ENCODE measurements at regions not wholly inside any gene's neighbourhood (a gene's known extent, or its start where the extent isn't known, plus 50 kb on each side); places are given as distances from the start of the nearest gene placed in this dataset.
A peak's percentile ranks its signal among the peaks of the same experiment; 100 is the strongest.
"Not testable (repeated sequence)": the region's sequence is repeated elsewhere in the genome, so short reads cannot be mapped to it uniquely, and the experiment has no call there.

DNA sequence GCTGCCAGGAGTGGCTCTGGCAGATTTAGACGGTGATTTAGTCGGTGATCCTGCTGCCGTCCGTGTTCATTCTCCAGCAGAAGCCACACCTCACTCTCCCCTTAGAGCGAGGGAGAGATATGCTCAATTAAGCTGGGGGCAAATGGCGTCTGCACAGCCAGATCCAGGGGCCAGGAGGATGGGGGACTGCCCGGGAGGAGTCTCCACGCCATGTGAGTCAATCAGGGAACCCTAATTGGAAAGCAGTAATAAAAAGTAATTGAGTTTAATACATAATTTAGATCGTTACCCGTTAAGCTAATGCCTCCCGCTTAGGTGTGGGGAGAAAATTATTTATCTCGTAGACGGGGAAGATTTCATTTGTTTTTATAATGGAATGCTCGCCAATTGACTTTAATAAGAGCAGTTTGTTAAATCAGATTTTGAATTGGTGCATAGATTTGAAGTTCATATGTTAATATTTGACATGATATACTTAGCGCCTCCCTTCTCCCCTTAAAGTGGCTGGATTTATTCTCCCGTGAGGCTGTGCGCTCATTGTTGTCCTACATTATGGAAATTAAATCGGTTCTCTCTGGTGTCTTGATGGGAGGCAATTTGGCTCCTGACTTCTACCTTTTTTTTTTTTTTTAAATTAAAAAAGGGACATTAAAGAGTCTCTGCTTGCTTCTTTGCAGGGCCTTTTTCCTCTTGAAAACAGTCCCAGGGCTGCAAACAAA is 104.9 kb upstream of the C14orf180 start:
- Mint-ChIP-seq H3K27ac (no peak overlapping the region), H3K36me3 (ENCODE audit: low read depth) (no peaks in the 10 kb centered on the region), H3K4me1 (ENCODE audit: low read depth) (no peaks in the 10 kb centered on the region), H3K27me3 (ENCODE audit: low read depth) (no peaks in the 10 kb centered on the region), H3K9me3 (no peaks in the 10 kb centered on the region), H3K4me3 (no peak overlapping the region)

DNA sequence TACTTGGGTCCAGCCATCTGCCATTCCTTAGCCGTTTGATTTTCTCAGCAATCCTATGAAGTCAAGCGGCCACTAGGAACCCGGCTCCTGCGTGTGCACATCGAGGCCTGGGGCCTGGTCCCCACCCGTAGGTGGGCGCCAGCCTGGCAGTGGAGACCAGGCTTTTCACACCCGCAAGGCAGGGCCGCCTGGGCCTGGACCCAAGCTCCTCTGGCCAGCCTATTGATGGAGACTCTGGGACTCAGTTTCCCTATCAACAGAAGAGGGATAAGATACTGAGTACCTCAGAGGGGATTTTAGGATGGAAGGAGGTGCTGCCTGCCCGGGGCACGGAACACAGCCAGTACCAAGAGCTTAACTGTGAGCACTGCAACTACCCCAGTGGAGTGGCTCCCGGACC is 104.3 kb upstream of the C14orf180 start:
- no peaks in the 10 kb centered on the region for H3K36me3 Mint-ChIP-seq (ENCODE audit: low read depth)
- no peak overlapping the region for H3K4me3 Mint-ChIP-seq
- no peaks in the 10 kb centered on the region for H3K9me3 Mint-ChIP-seq
- no peaks in the 10 kb centered on the region for H3K4me1 Mint-ChIP-seq (ENCODE audit: low read depth)
- no peak overlapping the region for H3K27ac Mint-ChIP-seq
- H3K27me3 Mint-ChIP-seq (ENCODE audit: low read depth), result no peaks in the 10 kb centered on the region

DNA sequence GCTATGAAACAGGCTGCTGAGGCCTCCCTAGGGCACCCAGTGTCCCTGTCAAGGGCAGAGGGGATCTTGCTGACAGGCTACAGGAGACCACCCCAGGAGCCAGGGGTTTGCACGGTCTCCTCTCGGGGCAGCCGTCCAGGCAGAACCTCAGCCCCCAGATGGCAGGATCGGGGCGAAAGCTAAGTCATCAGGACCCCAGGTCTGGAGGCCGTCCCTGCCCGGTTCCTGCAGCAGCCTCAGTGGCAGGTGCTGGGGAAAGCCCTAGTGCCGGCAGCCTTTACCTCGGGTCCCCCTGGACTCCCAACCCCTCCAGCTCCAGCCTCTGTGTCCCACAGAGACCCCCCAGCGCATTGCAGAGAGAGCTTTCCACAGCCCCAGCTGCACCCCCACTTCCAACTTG is 103.8 kb upstream of the C14orf180 start:
- Mint-ChIP-seq H3K9me3 (no peaks in the 10 kb centered on the region), H3K36me3 (ENCODE audit: low read depth) (no peaks in the 10 kb centered on the region), H3K27ac (no peak overlapping the region), H3K4me3 (no peak overlapping the region), H3K4me1 (ENCODE audit: low read depth) (no peaks in the 10 kb centered on the region), H3K27me3 (ENCODE audit: low read depth) (no peaks in the 10 kb centered on the region)

DNA sequence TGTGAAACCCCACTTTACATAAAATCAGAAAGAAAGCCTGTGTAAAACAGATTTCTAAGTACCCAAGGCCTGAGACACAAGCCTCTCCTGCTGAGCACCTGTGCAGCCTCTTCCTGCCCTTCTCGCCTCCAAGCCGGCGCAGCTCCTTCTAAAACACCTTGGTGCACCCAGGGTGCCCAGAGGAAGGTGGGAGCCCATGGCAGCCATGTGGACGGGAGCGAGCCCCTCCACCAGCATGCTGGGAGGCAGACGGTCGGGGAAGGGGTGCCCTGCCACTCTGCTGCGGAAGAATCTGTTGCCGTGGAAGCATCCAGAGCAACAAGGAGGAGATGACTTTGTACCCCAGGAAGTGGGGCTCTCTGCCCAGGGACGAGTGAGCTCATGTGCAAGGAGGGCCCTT is 103.1 kb upstream of the C14orf180 start:
- Mint-ChIP-seq H3K27ac (no peak overlapping the region), H3K36me3 (ENCODE audit: low read depth) (no peaks in the 10 kb centered on the region), H3K27me3 (ENCODE audit: low read depth) (no peaks in the 10 kb centered on the region), H3K4me3 (no peak overlapping the region), H3K9me3 (no peaks in the 10 kb centered on the region), H3K4me1 (ENCODE audit: low read depth) (no peaks in the 10 kb centered on the region)

DNA sequence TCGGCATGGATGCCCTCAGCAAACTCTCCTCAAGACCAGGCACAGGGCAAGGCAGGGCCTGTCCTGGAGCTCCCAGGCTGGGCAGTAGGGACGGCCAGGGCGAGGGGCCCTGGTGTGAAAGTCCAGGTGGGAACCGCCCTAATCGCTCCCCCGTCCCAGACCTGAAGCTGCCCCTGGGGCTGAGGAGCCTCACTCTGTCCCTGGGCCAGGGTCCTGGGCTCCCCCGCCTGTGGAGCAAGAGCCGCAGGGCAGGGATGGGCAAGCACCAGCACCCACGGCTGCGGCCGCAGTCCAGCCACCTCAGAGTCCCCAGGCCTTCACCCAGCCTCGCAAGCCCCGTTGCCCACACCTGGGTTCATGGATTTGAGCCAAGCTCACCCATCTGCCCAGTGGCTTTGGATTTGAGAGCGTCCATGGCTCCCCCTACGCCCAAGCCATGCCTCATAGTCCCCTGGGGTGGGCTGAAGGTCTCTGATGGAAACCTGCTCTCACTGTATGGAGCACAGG is 102.4 kb upstream of the C14orf180 start:
- peaks cover 6% of the 10 kb centered on the region for H3K9me3 Mint-ChIP-seq
- no peaks in the 10 kb centered on the region for H3K27me3 Mint-ChIP-seq (ENCODE audit: low read depth)
- H3K4me1 Mint-ChIP-seq (ENCODE audit: low read depth), result no peaks in the 10 kb centered on the region

DNA sequence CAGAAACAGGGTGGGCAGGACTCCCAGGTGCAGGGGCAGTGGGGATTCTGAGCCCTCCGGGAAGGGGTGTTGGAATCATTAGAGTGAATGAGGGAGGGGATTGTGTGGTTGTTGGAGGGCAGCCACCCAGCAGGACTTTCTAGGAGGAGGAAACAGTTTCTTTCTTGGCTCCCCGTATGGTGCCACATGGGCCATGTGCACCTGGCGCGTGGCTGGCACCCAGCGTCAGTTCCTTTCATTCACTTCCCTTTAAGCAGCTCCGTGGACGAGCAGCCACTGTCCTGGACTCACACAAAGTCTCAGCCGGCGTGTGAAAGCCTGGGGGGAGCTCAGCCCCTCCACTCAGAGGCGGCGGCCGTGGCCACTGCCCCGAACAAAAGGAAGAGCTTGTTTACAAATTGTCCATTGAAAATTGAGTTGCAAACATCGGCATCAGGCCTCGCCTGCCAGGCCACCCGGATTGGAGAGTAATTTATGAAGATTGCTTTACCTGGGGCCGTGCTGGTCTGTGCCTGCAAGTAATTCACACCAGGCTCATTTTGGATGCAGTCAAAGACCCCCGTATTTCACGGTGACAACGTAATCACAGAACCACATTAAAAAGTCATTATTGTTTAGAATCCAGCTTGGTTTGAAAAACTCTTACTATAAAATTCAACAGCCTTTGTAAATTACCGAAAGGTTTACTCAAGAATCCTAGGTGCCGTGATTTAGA is 101.7 kb upstream of the C14orf180 start:
- Mint-ChIP-seq H3K4me1 (ENCODE audit: low read depth) (no peaks in the 10 kb centered on the region), H3K9me3 (peaks cover 7% of the 10 kb centered on the region), H3K27me3 (ENCODE audit: low read depth) (no peaks in the 10 kb centered on the region), H3K27ac (no peak overlapping the region), H3K4me3 (no peak overlapping the region), H3K36me3 (ENCODE audit: low read depth) (no peaks in the 10 kb centered on the region)

More for the DNA sequence above, 102.4 kb upstream of the C14orf180 start:
- no peaks in the 10 kb centered on the region for H3K36me3 Mint-ChIP-seq (ENCODE audit: low read depth)
- no peak overlapping the region for H3K4me3 Mint-ChIP-seq
- no peak overlapping the region for H3K27ac Mint-ChIP-seq

DNA sequence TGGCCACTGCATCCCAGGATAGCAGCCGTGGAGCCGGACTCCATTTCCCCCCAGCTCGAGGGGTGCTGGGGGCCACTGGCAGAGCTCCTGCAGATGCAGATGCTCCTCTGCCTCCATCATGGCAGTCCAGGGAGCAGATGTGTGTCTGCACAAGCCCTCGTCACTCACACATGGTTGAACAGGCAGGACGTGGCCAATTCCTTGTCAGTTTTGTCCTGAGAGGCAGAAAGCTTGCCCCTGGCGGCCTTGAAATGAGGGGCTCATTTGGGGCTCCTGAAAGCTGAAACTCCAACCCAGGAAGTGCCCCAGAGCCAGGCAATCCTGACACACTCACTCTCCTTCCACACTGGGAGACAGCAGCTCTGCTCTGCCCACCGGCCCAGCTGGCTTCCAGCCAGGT is 100.9 kb upstream of the C14orf180 start:
- peaks cover 14% of the 10 kb centered on the region for H3K9me3 Mint-ChIP-seq
- H3K27me3 Mint-ChIP-seq (ENCODE audit: low read depth), result no peaks in the 10 kb centered on the region
- H3K27ac Mint-ChIP-seq, result no peak overlapping the region
- no peak overlapping the region for H3K4me3 Mint-ChIP-seq
- H3K4me1 Mint-ChIP-seq (ENCODE audit: low read depth), result no peaks in the 10 kb centered on the region
- no peaks in the 10 kb centered on the region for H3K36me3 Mint-ChIP-seq (ENCODE audit: low read depth)

DNA sequence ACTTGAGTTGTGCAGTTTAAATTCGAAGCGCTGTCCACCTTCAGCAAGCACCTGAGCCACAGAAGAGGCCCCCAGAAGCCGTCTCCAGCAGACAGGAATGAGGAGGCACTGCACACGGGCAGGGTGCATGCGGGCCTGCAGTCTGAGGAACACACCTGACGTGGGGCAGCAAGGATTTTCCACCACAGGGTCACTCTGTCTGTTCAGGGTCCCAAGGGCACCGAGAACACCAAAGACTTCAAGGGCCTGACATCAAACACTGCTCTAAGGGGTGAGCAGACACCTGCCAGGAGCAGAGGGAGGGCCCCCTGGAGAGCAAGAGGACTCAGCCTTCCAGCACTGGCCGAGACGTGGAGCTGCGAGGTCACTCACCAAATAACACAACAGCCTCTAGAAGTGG is 99.7 kb upstream of the C14orf180 start:
- H3K27me3 Mint-ChIP-seq (ENCODE audit: low read depth), result peaks cover 3% of the 10 kb centered on the region

DNA sequence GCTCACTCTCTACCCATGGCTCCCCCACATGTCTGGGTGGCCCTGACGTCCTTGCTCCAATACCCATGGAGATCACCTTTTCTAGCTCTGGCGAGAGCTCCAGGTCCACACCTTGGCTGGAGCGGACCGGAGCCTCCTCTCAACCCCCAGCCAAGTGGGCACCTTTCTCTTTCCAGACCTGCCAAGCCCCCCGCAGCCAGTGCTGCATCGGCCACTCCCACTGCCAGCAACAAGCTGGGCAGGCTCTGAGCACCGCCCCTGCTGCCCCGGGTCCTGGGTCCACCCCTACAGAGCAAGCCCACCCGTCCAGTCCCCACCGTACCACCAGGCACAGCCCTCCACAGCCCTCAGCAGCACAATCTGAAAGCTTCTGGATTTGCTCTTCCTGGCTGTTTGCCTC is 98.2 kb upstream of the C14orf180 start:
- H3K27me3 Mint-ChIP-seq (ENCODE audit: low read depth), result peaks cover 3% of the 10 kb centered on the region
- H3K27ac Mint-ChIP-seq, result no peak overlapping the region
- H3K36me3 Mint-ChIP-seq (ENCODE audit: low read depth), result no peaks in the 10 kb centered on the region
- H3K4me3 Mint-ChIP-seq, result no peak overlapping the region
- no peaks in the 10 kb centered on the region for H3K4me1 Mint-ChIP-seq (ENCODE audit: low read depth)
- H3K9me3 Mint-ChIP-seq, result peaks cover 14% of the 10 kb centered on the region

More for the DNA sequence above, 99.7 kb upstream of the C14orf180 start:
- H3K4me3 Mint-ChIP-seq, result no peak overlapping the region
- H3K36me3 Mint-ChIP-seq (ENCODE audit: low read depth), result no peaks in the 10 kb centered on the region
- H3K27ac Mint-ChIP-seq, result no peak overlapping the region
- peaks cover 14% of the 10 kb centered on the region for H3K9me3 Mint-ChIP-seq
- no peaks in the 10 kb centered on the region for H3K4me1 Mint-ChIP-seq (ENCODE audit: low read depth)

DNA sequence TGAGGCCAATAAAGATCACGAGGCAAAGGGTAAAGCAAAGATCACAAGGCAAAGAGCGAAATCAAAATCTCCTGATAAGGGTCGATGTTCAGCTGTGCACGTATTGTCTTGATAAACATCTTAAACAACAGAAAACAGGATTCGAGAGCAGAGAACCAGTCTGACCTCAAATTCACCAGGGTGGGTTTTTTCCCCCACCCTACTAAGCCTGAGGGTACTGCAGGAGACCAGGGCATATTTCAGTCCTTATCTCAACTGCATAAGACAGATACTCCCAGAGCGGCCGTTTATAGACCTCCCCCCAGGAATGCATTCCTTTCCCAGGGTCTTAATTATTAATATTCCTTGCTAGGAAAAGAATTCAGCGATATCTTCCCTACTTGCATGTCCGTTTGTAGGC is 97.5 kb upstream of the C14orf180 start:
- H3K36me3 Mint-ChIP-seq (ENCODE audit: low read depth); H3K27me3 Mint-ChIP-seq (ENCODE audit: low read depth); H3K27ac Mint-ChIP-seq; H3K4me3 Mint-ChIP-seq; H3K4me1 Mint-ChIP-seq (ENCODE audit: low read depth): not testable (repeated sequence)
- peaks cover 14% of the 10 kb centered on the region for H3K9me3 Mint-ChIP-seq

DNA sequence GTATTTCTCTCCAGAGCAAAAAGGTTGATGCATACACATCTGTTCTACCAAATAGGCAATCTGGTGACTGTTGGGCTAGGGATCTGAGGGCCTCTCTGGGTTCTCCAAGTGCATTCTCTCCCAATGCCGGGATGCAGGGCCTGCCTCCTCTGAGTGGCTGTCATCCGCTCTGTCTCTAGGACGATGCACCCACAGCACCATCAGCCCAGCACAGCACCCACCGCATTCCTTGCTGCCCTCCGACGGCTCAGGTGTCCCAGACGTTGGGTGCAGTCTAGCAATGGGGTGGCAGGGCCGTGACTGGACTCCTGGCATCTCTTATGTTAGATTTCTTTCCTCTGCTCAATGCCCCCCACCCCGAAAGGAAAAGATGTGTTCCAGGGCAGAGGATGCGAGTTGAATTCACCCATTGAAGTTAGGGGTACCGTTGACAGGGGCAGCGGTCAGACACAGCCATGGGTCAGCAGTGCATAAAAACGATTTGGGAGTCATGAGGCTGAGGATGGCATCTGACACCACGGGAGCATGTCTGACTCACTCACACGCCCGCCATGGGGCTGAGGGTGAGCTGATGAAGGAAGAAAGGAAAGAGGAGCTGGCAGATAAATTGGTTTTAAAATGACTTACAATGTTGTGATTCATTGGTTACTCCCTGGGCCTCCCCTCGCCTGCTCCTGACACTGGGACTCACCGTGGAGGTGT is 93.2 kb upstream of the C14orf180 start:
- Mint-ChIP-seq H3K9me3 (peaks cover 14% of the 10 kb centered on the region), H3K36me3 (ENCODE audit: low read depth) (no peaks in the 10 kb centered on the region), H3K27me3 (ENCODE audit: low read depth) (peaks cover 3% of the 10 kb centered on the region)

DNA sequence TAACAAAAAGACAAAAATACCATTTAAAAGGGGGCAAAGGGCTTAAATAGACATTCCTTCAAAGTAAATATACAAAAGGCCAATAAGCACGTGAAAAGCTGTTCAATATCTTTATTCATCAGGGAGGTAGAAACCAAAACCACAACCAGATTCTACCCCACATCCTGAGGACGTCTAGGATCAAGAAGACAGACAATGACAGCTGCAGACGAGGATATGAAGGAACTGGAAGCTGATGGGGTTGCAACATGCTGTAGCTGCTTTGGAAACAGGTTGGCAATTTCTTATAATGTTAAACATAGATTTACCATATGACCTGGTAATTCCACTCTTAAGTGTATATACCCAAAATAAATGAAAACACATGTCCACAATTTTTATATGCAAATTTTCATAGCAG is 85.1 kb upstream of the C14orf180 start:
- H3K27ac Mint-ChIP-seq, result peak overlapping the region; percentile 5
- H3K27me3 Mint-ChIP-seq (ENCODE audit: low read depth), result peaks cover 16% of the 10 kb centered on the region
- H3K9me3 Mint-ChIP-seq, result peaks cover 11% of the 10 kb centered on the region
- no peak overlapping the region for H3K4me3 Mint-ChIP-seq
- no peaks in the 10 kb centered on the region for H3K36me3 Mint-ChIP-seq (ENCODE audit: low read depth)
- no peaks in the 10 kb centered on the region for H3K4me1 Mint-ChIP-seq (ENCODE audit: low read depth)

More for the DNA sequence above, 93.2 kb upstream of the C14orf180 start:
- Mint-ChIP-seq H3K27ac (no peak overlapping the region), H3K4me3 (no peak overlapping the region), H3K4me1 (ENCODE audit: low read depth) (no peaks in the 10 kb centered on the region)

DNA sequence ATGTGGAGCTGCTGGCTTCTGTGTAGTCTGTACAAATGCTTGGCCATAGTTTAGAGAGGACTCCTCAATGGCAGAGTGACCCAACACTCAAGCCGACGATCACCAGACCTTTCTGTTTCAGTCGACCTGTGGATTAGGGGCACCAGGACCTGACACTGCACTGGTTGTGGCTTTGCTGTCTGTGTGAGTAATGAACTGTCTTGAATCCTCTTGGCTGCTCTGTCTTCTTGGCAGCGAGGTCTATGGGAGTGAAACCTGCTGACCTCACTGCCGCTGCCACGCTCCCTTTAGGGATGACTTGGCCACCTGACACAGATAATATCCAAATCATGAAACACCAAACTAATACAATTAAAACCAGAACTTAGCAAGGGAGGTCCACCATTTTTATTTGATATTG is 83.5 kb upstream of the C14orf180 start:
- H3K4me3 Mint-ChIP-seq, result no peak overlapping the region
- H3K4me1 Mint-ChIP-seq (ENCODE audit: low read depth), result no peaks in the 10 kb centered on the region
- no peaks in the 10 kb centered on the region for H3K36me3 Mint-ChIP-seq (ENCODE audit: low read depth)
- no peak overlapping the region for H3K27ac Mint-ChIP-seq
- peaks cover 11% of the 10 kb centered on the region for H3K9me3 Mint-ChIP-seq
- peaks cover 16% of the 10 kb centered on the region for H3K27me3 Mint-ChIP-seq (ENCODE audit: low read depth)

DNA sequence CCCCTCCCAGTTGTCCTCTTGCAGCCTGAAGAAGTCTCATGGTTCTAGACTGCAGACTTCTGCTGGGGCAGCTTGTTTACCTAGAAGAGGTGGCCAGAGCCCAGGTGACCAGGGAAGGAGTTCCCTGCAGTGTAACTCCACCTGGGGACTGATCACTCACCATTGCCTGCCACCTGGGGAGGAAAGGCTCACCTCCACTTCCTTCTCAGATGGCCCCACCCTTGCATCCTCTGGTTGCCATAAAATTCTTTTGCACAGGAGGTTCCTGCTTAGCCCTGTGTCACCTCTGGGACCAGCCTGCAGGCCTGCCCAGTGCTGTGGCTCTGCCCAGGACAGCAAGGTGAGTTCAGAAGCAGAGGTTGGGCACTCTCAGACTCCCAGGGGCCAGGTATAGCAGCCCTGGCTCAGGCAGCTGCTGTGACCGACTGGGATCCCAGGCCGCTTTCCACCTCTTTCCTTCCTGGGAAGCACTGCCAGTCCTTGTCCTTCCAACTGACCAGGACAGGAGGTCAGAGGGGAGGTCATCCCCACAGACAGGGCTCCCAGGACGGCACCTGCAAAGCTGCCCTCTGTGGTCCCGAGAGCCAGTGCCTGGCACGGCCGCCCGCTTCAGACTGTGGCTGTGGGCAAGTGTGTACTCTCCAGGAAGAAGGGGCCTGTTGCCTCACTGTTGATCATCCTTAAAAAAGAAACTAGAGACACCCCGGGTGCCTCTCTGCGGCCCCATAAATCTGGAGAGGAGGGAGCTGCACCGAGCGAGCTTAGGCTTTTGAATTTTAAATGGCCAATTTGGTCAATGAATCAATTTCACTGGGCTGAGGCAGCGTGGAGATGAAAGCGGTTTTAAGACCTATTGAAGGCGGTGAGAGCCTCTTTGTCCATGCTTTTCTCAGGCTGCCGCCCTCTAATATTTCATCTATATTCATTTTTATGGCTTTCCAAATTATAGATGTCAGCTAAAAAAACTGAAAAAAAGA is 79.5 kb upstream of the C14orf180 start:
- H3K4me3 Mint-ChIP-seq, result no peak overlapping the region
- H3K9me3 Mint-ChIP-seq, result peaks cover 33% of the 10 kb centered on the region
- peaks cover 8% of the 10 kb centered on the region for H3K27me3 Mint-ChIP-seq (ENCODE audit: low read depth)
- no peaks in the 10 kb centered on the region for H3K36me3 Mint-ChIP-seq (ENCODE audit: low read depth)
- no peaks in the 10 kb centered on the region for H3K4me1 Mint-ChIP-seq (ENCODE audit: low read depth)
- H3K27ac Mint-ChIP-seq, result no peak overlapping the region
